ENCODE measurements at regions not wholly inside any gene's neighbourhood (a gene's known extent, or its start where the extent isn't known, plus 50 kb on each side); places are given as distances from the start of the nearest gene placed in this dataset.

DNA sequence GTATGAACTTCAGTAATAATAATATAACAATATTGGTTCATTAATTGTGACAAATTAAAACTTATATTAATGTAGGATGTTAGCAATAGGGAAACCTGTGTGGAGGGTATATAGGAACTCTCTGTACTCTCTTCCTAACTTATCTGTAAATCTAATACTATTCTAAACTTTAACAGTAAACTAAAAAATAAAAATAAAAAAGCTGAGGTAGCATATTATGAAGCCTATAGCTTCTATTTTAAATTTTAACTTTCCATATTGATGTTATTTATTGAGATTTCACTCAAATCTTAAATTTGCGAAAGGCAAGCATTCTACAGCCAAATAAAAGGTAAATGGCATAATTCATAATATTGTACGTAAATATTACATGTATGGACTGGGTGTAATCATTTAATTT is 326.4 kb downstream of the MEI4 start:
- TF ChIP-seq CTCF (IDR thresholded peaks at IDR 0.05) (no peak), POLR2A (IDR thresholded peaks at IDR 0.05) (no peak), POLR2AphosphoS5 (IDR thresholded peaks at IDR 0.05) (no peak), EP300 (IDR thresholded peaks at IDR 0.05) (no peak)
- H3K4me1 ChIP-seq = no peaks in the 10 kb centered on the region
- no peak for DNase-seq
- no peak overlapping the region for H3K4me3 ChIP-seq
- H3K9me3 ChIP-seq = peaks cover 0 to 30% (median 11%) of the 10 kb centered on the region in 4 donors
- WGBS, 5 donors = 80 to 88% (median 88%) methylated on average over 2 of the region's 2 CpGs
- intact Hi-C loops (cut with DNase I; ENCODE audit: low total_unique reads) = no loop called here
- H3K27ac ChIP-seq = no peak overlapping the region
- H3K36me3 ChIP-seq = no peaks in the 10 kb centered on the region
- H3K27me3 ChIP-seq = no peaks in the 10 kb centered on the region

- no peak for TF ChIP-seq CTCF (IDR thresholded peaks at IDR 0.05)
- TF ChIP-seq POLR2A (IDR thresholded peaks at IDR 0.05) = no peak
- no peak for TF ChIP-seq POLR2AphosphoS5 (IDR thresholded peaks at IDR 0.05)
- no peak for TF ChIP-seq EP300 (IDR thresholded peaks at IDR 0.05)
- no peak overlapping the region for H3K4me3 ChIP-seq
- no peak overlapping the region for H3K27ac ChIP-seq
- 75 to 85% (median 79%) methylated on average over 2 of the region's 2 CpGs for WGBS, 5 donors
- intact Hi-C loops (cut with DNase I; ENCODE audit: low total_unique reads) = no loop called here
- no peaks in the 10 kb centered on the region for H3K36me3 ChIP-seq
- no peaks in the 10 kb centered on the region for H3K4me1 ChIP-seq
- peaks cover 0 to 32% (median 18%) of the 10 kb centered on the region in 4 donors for H3K9me3 ChIP-seq
- H3K27me3 ChIP-seq = no peaks in the 10 kb centered on the region
- no peak for DNase-seq
These were observed 333.7 kb downstream of the MEI4 start for GRCh38 chr6:77986380-77987034.

GRCh38 chr6:77987035-77987384 is 334.2 kb downstream of the MEI4 start:
- Histone ChIP-seq H3K27me3 (no peaks in the 10 kb centered on the region), H3K4me1 (no peaks in the 10 kb centered on the region), H3K36me3 (no peaks in the 10 kb centered on the region), H3K9me3 (peaks cover 0 to 32% (median 18%) of the 10 kb centered on the region in 4 donors), H3K4me3 (no peak overlapping the region), H3K27ac (no peak overlapping the region)
- DNase-seq = no peak
- no peak for TF ChIP-seq POLR2AphosphoS5 (IDR thresholded peaks at IDR 0.05)
- TF ChIP-seq CTCF (IDR thresholded peaks at IDR 0.05) = no peak
- no peak for TF ChIP-seq POLR2A (IDR thresholded peaks at IDR 0.05)
- no peak for TF ChIP-seq EP300 (IDR thresholded peaks at IDR 0.05)
- intact Hi-C loops (cut with DNase I; ENCODE audit: low total_unique reads) = no loop called here

GRCh38 chr6:78010130-78010529 is 357.3 kb downstream of the MEI4 start:
- 44 to 52% (median 50%) methylated on average over 1 of the region's 1 CpG for WGBS, 5 donors
- no peak for TF ChIP-seq CTCF (IDR thresholded peaks at IDR 0.05)
- TF ChIP-seq POLR2AphosphoS5 (IDR thresholded peaks at IDR 0.05) = no peak
- no peak for TF ChIP-seq POLR2A (IDR thresholded peaks at IDR 0.05)
- no peak for TF ChIP-seq EP300 (IDR thresholded peaks at IDR 0.05)
- no peak overlapping the region for H3K27ac ChIP-seq
- no peaks in the 10 kb centered on the region for H3K4me1 ChIP-seq
- no peak overlapping the region for H3K4me3 ChIP-seq
- H3K36me3 ChIP-seq = no peaks in the 10 kb centered on the region
- no peaks in the 10 kb centered on the region for H3K27me3 ChIP-seq
- peaks cover 0 to 5% (median 5%) of the 10 kb centered on the region in 4 donors for H3K9me3 ChIP-seq
- intact Hi-C loops (cut with DNase I; ENCODE audit: low total_unique reads) = no loop called here
- peak in 1 of 2 donors; percentile 1 for DNase-seq
